ENCODE measurements at regions not wholly inside any gene's neighbourhood (a gene's known extent, or its start where the extent isn't known, plus 50 kb on each side); places are given as distances from the start of the nearest gene placed in this dataset.

DNA sequence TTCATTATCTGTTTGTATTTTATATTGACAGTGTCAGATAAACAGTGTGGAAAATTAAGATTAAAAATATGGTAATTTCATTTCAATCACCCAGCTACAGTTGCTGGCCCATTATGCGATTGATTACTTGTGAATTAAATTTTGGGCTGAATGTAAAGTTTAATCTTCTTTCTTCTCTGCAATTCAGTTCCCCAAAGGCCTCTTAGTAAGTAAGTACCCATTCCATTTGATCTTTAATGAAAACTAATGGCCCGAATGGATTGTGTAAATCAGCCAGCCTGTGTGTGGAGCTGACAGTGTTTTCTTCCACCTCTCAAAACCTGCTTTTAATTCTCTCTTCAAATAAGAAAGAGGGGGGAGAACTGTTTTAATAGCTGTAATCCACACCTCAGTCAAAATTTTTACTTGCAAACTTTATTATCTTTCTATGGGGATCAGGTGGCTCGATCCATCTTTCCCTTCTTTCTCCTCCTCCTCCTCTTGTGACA, 307.1 kb downstream of the IL20RB start:
- Histone ChIP-seq H2BK120ac (ENCODE audit: low read depth, low read length) (no peak overlapping the region), H3K9me3 (ENCODE audit: control insufficient read depth, insufficient read depth, low read length) (peaks cover 2% of the 10 kb centered on the region; the same call in 1 of the 2 replicates), H2BK5ac (ENCODE audit: low read depth, low read length, poor library complexity, severe bottlenecking) (no peak overlapping the region), H4K5ac (ENCODE audit: low read depth, low read length) (no peak overlapping the region), H3K9ac (ENCODE audit: low read depth, low read length) (no peak overlapping the region), H3K9me1 (ENCODE audit: insufficient read depth, low read length) (no peaks in the 10 kb centered on the region), H3K27ac (ENCODE audit: insufficient read depth, low read length) (no peak overlapping the region), H2AK9ac (replicated peaks; ENCODE audit: low read depth, low read length, poor library complexity) (no peak overlapping the region), H3K27me3 (ENCODE audit: control insufficient read depth, insufficient read depth, low read length) (no peaks in the 10 kb centered on the region), H3K4me2 (ENCODE audit: low read depth, low read length) (no peak overlapping the region), H2AFZ (replicated peaks; ENCODE audit: low read length, poor library complexity) (no peak overlapping the region), H2BK20ac (ENCODE audit: low read depth, low read length) (no peak overlapping the region), H2AK5ac (ENCODE audit: low read depth, low read length) (no peak overlapping the region), H3K36me3 (ENCODE audit: control insufficient read depth, insufficient read depth, low read length) (no peaks in the 10 kb centered on the region), H2BK15ac (ENCODE audit: low read depth, low read length) (no peak overlapping the region), H3K56ac (ENCODE audit: extremely low read depth, insufficient read depth, low read length) (no peak overlapping the region), H3K23ac (ENCODE audit: low read depth, low read length) (no peak overlapping the region), H3K79me1 (ENCODE audit: low read depth in 1 of 2, low read length in 2 of 2) (no peaks in the 10 kb centered on the region), H4K91ac (ENCODE audit: insufficient read depth, low read depth, low read length) (no peak overlapping the region), H3K4ac (ENCODE audit: low read depth, low read length) (no peak overlapping the region), H3K4me1 (ENCODE audit: control insufficient read depth, insufficient read depth, low read length) (no peaks in the 10 kb centered on the region), H4K20me1 (ENCODE audit: insufficient read depth, low read length) (no peaks in the 10 kb centered on the region), H4K8ac (ENCODE audit: low read depth in 2 of 2, low read length in 2 of 2) (no peak overlapping the region), H3K4me3 (ENCODE audit: insufficient read depth, low read depth, low read length) (no peak overlapping the region), H3K18ac (ENCODE audit: low read depth, low read length) (no peak overlapping the region), H3K14ac (replicated peaks; ENCODE audit: low read depth, low read length) (no peak overlapping the region)
- DNase-seq (no peak), ATAC-seq (ENCODE audit: low read depth) (no peak)
- dilution Hi-C loops (cut with HindIII; ENCODE audit: low sequenced_read_pairs, unreplicated experiment), result no loop called here
- POLR2A ChIA-PET (ENCODE audit: unreplicated experiment), result no interaction called here
- CTCF ChIA-PET, result no interaction called here
- BruUV-seq (replicated peaks), result no TSS peak
- intact Hi-C loops (cut with micrococcal nuclease), result no loop called here
- TF ChIP-seq SMC3 (IDR thresholded peaks at IDR 0.05; ENCODE audit: low read depth, low read length) (no peak), MAFK (IDR thresholded peaks at IDR 0.05; ENCODE audit: low read depth, low read length) (no peak), USF2 (IDR thresholded peaks at IDR 0.05; ENCODE audit: low read depth, low read length) (no peak), POLR2A (IDR thresholded peaks at IDR 0.05; ENCODE audit: low read depth, low read length) (no peak), RAD21 (IDR thresholded peaks at IDR 0.05; ENCODE audit: low read length) (no peak), ELK1 (IDR thresholded peaks at IDR 0.05; ENCODE audit: borderline replicate concordance, low read depth, low read length) (no peak)
- TF ChIP-seq, protein P1, sequence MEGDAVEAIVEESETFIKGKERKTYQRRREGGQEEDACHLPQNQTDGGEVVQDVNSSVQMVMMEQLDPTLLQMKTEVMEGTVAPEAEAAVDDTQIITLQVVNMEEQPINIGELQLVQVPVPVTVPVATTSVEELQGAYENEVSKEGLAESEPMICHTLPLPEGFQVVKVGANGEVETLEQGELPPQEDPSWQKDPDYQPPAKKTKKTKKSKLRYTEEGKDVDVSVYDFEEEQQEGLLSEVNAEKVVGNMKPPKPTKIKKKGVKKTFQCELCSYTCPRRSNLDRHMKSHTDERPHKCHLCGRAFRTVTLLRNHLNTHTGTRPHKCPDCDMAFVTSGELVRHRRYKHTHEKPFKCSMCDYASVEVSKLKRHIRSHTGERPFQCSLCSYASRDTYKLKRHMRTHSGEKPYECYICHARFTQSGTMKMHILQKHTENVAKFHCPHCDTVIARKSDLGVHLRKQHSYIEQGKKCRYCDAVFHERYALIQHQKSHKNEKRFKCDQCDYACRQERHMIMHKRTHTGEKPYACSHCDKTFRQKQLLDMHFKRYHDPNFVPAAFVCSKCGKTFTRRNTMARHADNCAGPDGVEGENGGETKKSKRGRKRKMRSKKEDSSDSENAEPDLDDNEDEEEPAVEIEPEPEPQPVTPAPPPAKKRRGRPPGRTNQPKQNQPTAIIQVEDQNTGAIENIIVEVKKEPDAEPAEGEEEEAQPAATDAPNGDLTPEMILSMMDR (conservative IDR thresholded peaks at IDR 0.05; ENCODE audit: low read depth, low read length), result no peak
- in situ Hi-C loops (cut with MboI; ENCODE audit: low sequenced_read_pairs), result no loop called here
- no CpG with 5 or more reads among the region's 3 CpGs for WGBS, 2 experiments (ENCODE audit: extremely low coverage in 2 of 2, insufficient read length in 1 of 2)
